ENCODE measurements at regions not wholly inside any gene's neighbourhood (a gene's known extent, or its start where the extent isn't known, plus 50 kb on each side); places are given as distances from the start of the nearest gene placed in this dataset.

DNA sequence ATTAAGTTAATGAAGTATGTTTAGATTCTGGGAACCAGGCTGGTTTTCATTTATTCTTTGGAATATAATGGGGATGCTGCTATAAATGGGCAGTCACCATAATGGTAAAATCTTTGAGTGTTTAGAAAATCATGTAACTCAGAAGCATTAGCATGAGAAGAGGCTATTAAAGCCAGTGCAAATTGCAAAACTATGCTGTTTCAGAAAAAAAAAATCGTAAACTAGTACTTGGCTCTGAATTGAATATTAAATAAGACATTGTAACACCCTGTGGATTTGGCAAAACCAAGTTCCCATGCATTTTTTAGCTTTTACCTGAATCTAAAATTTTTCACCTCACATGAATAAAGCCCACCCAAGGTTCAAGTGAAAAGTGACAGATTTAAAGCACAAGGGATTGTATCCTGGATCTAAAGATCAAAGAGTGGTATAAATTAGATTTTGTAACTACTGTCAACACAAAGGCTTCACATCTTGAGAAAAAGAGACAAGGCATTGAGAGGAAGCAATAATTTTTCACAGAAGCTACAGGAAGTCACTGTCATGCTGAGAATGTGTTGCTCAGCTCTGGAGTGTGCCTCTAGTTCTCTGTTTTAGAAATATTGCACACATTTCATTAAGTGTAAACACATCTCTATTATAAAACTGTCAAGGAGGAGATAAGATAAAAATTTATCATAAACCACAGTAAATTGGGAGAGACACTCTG, 142.2 kb downstream of the ABCA8 start:
- Mint-ChIP-seq H3K36me3 (ENCODE audit: low read depth) (no peaks in the 10 kb centered on the region), H3K27me3 (ENCODE audit: low read depth) (no peaks in the 10 kb centered on the region), H3K4me3 (ENCODE audit: unreplicated experiment) (no peak overlapping the region), H3K4me1 (ENCODE audit: low read depth) (no peaks in the 10 kb centered on the region), H3K27ac (ENCODE audit: unreplicated experiment) (no peak overlapping the region), H3K9me3 (ENCODE audit: low read depth) (peaks cover 3% of the 10 kb centered on the region)
- DNase-seq (ENCODE audit: low spot score) = no peak
- TF ChIP-seq, protein P1, sequence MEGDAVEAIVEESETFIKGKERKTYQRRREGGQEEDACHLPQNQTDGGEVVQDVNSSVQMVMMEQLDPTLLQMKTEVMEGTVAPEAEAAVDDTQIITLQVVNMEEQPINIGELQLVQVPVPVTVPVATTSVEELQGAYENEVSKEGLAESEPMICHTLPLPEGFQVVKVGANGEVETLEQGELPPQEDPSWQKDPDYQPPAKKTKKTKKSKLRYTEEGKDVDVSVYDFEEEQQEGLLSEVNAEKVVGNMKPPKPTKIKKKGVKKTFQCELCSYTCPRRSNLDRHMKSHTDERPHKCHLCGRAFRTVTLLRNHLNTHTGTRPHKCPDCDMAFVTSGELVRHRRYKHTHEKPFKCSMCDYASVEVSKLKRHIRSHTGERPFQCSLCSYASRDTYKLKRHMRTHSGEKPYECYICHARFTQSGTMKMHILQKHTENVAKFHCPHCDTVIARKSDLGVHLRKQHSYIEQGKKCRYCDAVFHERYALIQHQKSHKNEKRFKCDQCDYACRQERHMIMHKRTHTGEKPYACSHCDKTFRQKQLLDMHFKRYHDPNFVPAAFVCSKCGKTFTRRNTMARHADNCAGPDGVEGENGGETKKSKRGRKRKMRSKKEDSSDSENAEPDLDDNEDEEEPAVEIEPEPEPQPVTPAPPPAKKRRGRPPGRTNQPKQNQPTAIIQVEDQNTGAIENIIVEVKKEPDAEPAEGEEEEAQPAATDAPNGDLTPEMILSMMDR (IDR thresholded peaks at IDR 0.05) = no peak

- no peak overlapping the region for H3K4me3 Mint-ChIP-seq (ENCODE audit: unreplicated experiment)
- DNase-seq (ENCODE audit: low spot score) = no peak
- H3K36me3 Mint-ChIP-seq (ENCODE audit: low read depth) = no peaks in the 10 kb centered on the region
- H3K27ac Mint-ChIP-seq (ENCODE audit: unreplicated experiment) = no peak overlapping the region
- TF ChIP-seq, protein P1 (IDR thresholded peaks at IDR 0.05) = no peak
- no peaks in the 10 kb centered on the region for H3K4me1 Mint-ChIP-seq (ENCODE audit: low read depth)
- peaks cover 3% of the 10 kb centered on the region for H3K9me3 Mint-ChIP-seq (ENCODE audit: low read depth)
- H3K27me3 Mint-ChIP-seq (ENCODE audit: low read depth) = no peaks in the 10 kb centered on the region
These were observed 146.0 kb downstream of the ABCA8 start for GRCh38 chr17:68809148-68809547.

- TF ChIP-seq, protein P1 (IDR thresholded peaks at IDR 0.05) = no peak
- H3K27ac Mint-ChIP-seq (ENCODE audit: unreplicated experiment) = no peak overlapping the region
- DNase-seq (ENCODE audit: low spot score) = no peak
- no peak overlapping the region for H3K4me3 Mint-ChIP-seq (ENCODE audit: unreplicated experiment)
- no peaks in the 10 kb centered on the region for H3K36me3 Mint-ChIP-seq (ENCODE audit: low read depth)
- H3K4me1 Mint-ChIP-seq (ENCODE audit: low read depth) = no peaks in the 10 kb centered on the region
- H3K27me3 Mint-ChIP-seq (ENCODE audit: low read depth) = no peaks in the 10 kb centered on the region
- H3K9me3 Mint-ChIP-seq (ENCODE audit: low read depth) = peaks cover 3% of the 10 kb centered on the region
These were observed 147.0 kb downstream of the ABCA8 start for GRCh38 chr17:68807998-68808772.

DNA sequence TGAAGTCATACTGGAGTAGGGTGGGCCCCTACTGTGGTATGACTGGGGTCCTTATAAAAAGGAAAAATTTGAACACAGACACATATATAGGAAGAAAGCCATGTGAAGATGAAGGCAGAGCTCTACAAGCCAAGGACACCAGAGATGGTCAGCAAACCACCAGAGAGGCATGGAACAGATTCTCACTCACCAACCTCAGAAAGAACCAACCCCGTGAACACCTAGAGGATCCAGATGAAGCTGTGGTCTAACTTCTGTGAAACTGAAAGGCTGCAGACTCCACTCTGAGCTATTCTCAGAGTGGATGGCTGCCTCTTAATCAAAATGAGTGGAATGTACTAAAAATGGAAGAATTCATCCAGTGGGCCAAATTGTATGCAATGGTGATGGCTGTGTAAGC, 149.6 kb downstream of the ABCA8 start:
- H3K4me1 Mint-ChIP-seq (ENCODE audit: low read depth) = no peaks in the 10 kb centered on the region
- no peaks in the 10 kb centered on the region for H3K36me3 Mint-ChIP-seq (ENCODE audit: low read depth)
- H3K27me3 Mint-ChIP-seq (ENCODE audit: low read depth) = no peaks in the 10 kb centered on the region
- no peak for DNase-seq (ENCODE audit: low spot score)
- H3K4me3 Mint-ChIP-seq (ENCODE audit: unreplicated experiment) = no peak overlapping the region
- TF ChIP-seq, protein P1 (IDR thresholded peaks at IDR 0.05) = no peak
- no peak overlapping the region for H3K27ac Mint-ChIP-seq (ENCODE audit: unreplicated experiment)
- no peaks in the 10 kb centered on the region for H3K9me3 Mint-ChIP-seq (ENCODE audit: low read depth)

DNA sequence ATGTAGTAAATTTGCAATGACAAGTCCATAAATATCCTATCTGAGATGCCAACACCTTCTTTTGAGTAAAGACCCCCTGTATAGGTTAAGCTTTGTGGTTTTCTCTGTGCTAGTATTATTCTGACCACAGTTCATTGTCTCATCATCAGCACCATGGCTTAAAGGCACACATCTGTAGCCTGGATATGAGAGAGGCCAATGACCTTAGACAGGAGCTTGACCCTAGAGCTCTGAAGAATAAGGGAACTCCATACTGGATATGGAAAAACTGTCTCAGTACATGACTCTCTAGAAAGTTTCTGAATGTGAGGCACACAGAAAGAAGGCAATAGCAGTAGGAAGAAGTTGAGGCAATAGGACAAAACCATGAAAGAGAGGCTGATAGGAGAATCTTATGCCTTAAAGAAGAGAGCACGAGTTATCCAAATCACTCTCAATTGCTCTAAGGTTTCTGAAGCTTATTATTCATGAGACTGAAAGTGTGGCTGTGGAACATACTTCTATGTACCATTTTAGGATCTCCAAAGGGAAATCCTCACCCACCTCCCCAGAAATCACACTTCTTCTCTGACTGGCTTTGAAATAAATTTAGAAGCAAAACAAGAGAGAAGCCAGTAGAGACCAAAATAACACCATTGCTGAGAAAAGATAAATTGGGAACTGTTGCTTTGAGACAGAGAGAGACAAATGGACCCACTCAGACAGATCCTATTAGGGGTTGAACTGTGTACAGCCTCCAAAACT, 150.2 kb downstream of the ABCA8 start:
- Mint-ChIP-seq H3K4me3 (ENCODE audit: unreplicated experiment) (no peak overlapping the region), H3K27ac (ENCODE audit: unreplicated experiment) (no peak overlapping the region), H3K27me3 (ENCODE audit: low read depth) (no peaks in the 10 kb centered on the region), H3K9me3 (ENCODE audit: low read depth) (no peaks in the 10 kb centered on the region), H3K36me3 (ENCODE audit: low read depth) (no peaks in the 10 kb centered on the region), H3K4me1 (ENCODE audit: low read depth) (no peaks in the 10 kb centered on the region)
- TF ChIP-seq, protein P1 (IDR thresholded peaks at IDR 0.05) = no peak
- DNase-seq (ENCODE audit: low spot score) = no peak

Data from chondrocyte (in vitro differentiated cells).